ENCODE measurements at regions not wholly inside any gene's neighbourhood (a gene's known extent, or its start where the extent isn't known, plus 50 kb on each side); places are given as distances from the start of the nearest gene placed in this dataset.
"Not testable (repeated sequence)": the region's sequence is repeated elsewhere in the genome, so short reads cannot be mapped to it uniquely, and the experiment has no call there.

- CTCF ChIA-PET: interaction anchor here (0.6 kb wide), 1 partner anchor 70 kb away, joined by 3 read pairs; no protein-coding TSS in a partner anchor
- H3K27me3 Mint-ChIP-seq: no peaks in the 10 kb centered on the region
These were observed 81.1 kb upstream of the FGGY start for GRCh38 chr1:59215766-59216291.

GRCh38 chr1:59217439-59217838 lies 79.5 kb upstream of the FGGY start:
- CTCF ChIA-PET; H3K27me3 Mint-ChIP-seq; H3K9me3 ChIP-seq (ENCODE audit: low read length); H3K4me3 Mint-ChIP-seq; H3K9me3 Mint-ChIP-seq; H3K4me3 ChIP-seq (ENCODE audit: low read length); H3K36me3 Mint-ChIP-seq; DNase-seq; H3K27ac Mint-ChIP-seq; H3K27me3 ChIP-seq (ENCODE audit: insufficient read depth, low read length, poor library complexity, severe bottlenecking); H3K36me3 ChIP-seq (ENCODE audit: insufficient read depth, low read length); H3K4me1 ChIP-seq (ENCODE audit: insufficient read depth, low read length); H3K4me1 Mint-ChIP-seq; H3K27ac ChIP-seq (ENCODE audit: low read depth, low read length); POLR2A ChIA-PET: not testable (repeated sequence)

More at GRCh38 chr1:59215766-59216291, 81.1 kb upstream of the FGGY start:
- no peak overlapping the region for H3K4me3 ChIP-seq (ENCODE audit: low read length)
- H3K36me3 ChIP-seq (ENCODE audit: insufficient read depth, low read length): no peaks in the 10 kb centered on the region
- no peaks in the 10 kb centered on the region for H3K9me3 Mint-ChIP-seq
- no peaks in the 10 kb centered on the region for H3K4me1 Mint-ChIP-seq
- no peak overlapping the region for H3K27ac ChIP-seq (ENCODE audit: low read depth, low read length)
- peak overlapping the region in 1 of 8 donors; percentile 74 for H3K27ac Mint-ChIP-seq
- no peak overlapping the region for H3K4me3 Mint-ChIP-seq
- H3K27me3 ChIP-seq (ENCODE audit: insufficient read depth, low read length, poor library complexity, severe bottlenecking): no peaks in the 10 kb centered on the region
- POLR2A ChIA-PET: no interaction called here
- H3K9me3 ChIP-seq (ENCODE audit: low read length): no peaks in the 10 kb centered on the region
- H3K36me3 Mint-ChIP-seq: peaks cover 0 to 4% (median 2%) of the 10 kb centered on the region in 3 donors
- no peaks in the 10 kb centered on the region for H3K4me1 ChIP-seq (ENCODE audit: insufficient read depth, low read length)
- DNase-seq: no peak

GRCh38 chr1:59218521-59219236 lies 78.2 kb upstream of the FGGY start:
- DNase-seq: no peak
- H3K27me3 Mint-ChIP-seq: no peaks in the 10 kb centered on the region
- no peak overlapping the region for H3K4me3 Mint-ChIP-seq
- no peaks in the 10 kb centered on the region for H3K4me1 ChIP-seq (ENCODE audit: insufficient read depth, low read length)
- no peak overlapping the region for H3K27ac ChIP-seq (ENCODE audit: low read depth, low read length)
- ChIA-PET POLR2A (no interaction called here), CTCF (no interaction called here)
- no peaks in the 10 kb centered on the region for H3K4me1 Mint-ChIP-seq
- no peaks in the 10 kb centered on the region for H3K27me3 ChIP-seq (ENCODE audit: insufficient read depth, low read length, poor library complexity, severe bottlenecking)
- no peaks in the 10 kb centered on the region for H3K9me3 Mint-ChIP-seq
- no peak overlapping the region for H3K4me3 ChIP-seq (ENCODE audit: low read length)
- H3K9me3 ChIP-seq (ENCODE audit: low read length): no peaks in the 10 kb centered on the region
- no peak overlapping the region for H3K27ac Mint-ChIP-seq
- H3K36me3 ChIP-seq (ENCODE audit: insufficient read depth, low read length): no peaks in the 10 kb centered on the region
- H3K36me3 Mint-ChIP-seq: peaks cover 0 to 4% (median 0%) of the 10 kb centered on the region in 3 donors

GRCh38 chr1:59219916-59220315 lies 77.0 kb upstream of the FGGY start:
- Histone ChIP-seq H3K36me3 (ENCODE audit: insufficient read depth, low read length) (no peaks in the 10 kb centered on the region), H3K9me3 (ENCODE audit: low read length) (no peaks in the 10 kb centered on the region), H3K4me3 (ENCODE audit: low read length) (no peak overlapping the region), H3K27me3 (ENCODE audit: insufficient read depth, low read length, poor library complexity, severe bottlenecking) (no peaks in the 10 kb centered on the region), H3K27ac (ENCODE audit: low read depth, low read length) (no peak overlapping the region), H3K4me1 (ENCODE audit: insufficient read depth, low read length) (no peaks in the 10 kb centered on the region)
- peak overlapping the region in 1 of 8 donors; percentile 30 for H3K27ac Mint-ChIP-seq
- H3K4me3 Mint-ChIP-seq: no peak overlapping the region
- H3K27me3 Mint-ChIP-seq: no peaks in the 10 kb centered on the region
- no peak for DNase-seq
- peaks cover 0 to 4% (median 0%) of the 10 kb centered on the region in 3 donors for H3K36me3 Mint-ChIP-seq
- ChIA-PET POLR2A (no interaction called here), CTCF (no interaction called here)
- H3K4me1 Mint-ChIP-seq: no peaks in the 10 kb centered on the region
- H3K9me3 Mint-ChIP-seq: no peaks in the 10 kb centered on the region

GRCh38 chr1:59220356-59220755 lies 76.5 kb upstream of the FGGY start:
- no peak for DNase-seq
- Mint-ChIP-seq H3K27me3 (no peaks in the 10 kb centered on the region), H3K27ac (peak overlapping the region in 1 of 8 donors; percentile 30), H3K36me3 (peaks cover 0 to 4% (median 0%) of the 10 kb centered on the region in 3 donors), H3K9me3 (no peaks in the 10 kb centered on the region), H3K4me3 (no peak overlapping the region), H3K4me1 (no peaks in the 10 kb centered on the region)
- Histone ChIP-seq H3K4me1 (ENCODE audit: insufficient read depth, low read length) (no peaks in the 10 kb centered on the region), H3K4me3 (ENCODE audit: low read length) (no peak overlapping the region), H3K27ac (ENCODE audit: low read depth, low read length) (no peak overlapping the region), H3K9me3 (ENCODE audit: low read length) (no peaks in the 10 kb centered on the region), H3K36me3 (ENCODE audit: insufficient read depth, low read length) (no peaks in the 10 kb centered on the region), H3K27me3 (ENCODE audit: insufficient read depth, low read length, poor library complexity, severe bottlenecking) (no peaks in the 10 kb centered on the region)
- ChIA-PET POLR2A (no interaction called here), CTCF (no interaction called here)

GRCh38 chr1:59223198-59223597 lies 73.7 kb upstream of the FGGY start:
- no peaks in the 10 kb centered on the region for H3K36me3 ChIP-seq (ENCODE audit: insufficient read depth, low read length)
- Mint-ChIP-seq H3K36me3 (no peaks in the 10 kb centered on the region), H3K27ac (no peak overlapping the region), H3K9me3 (no peaks in the 10 kb centered on the region), H3K4me3 (no peak overlapping the region), H3K4me1 (no peaks in the 10 kb centered on the region), H3K27me3 (no peaks in the 10 kb centered on the region)
- POLR2A ChIA-PET: no interaction called here
- no peaks in the 10 kb centered on the region for H3K27me3 ChIP-seq (ENCODE audit: insufficient read depth, low read length, poor library complexity, severe bottlenecking)
- CTCF ChIA-PET: no interaction called here
- no peak overlapping the region for H3K4me3 ChIP-seq (ENCODE audit: low read length)
- H3K4me1 ChIP-seq (ENCODE audit: insufficient read depth, low read length): no peaks in the 10 kb centered on the region
- H3K27ac ChIP-seq (ENCODE audit: low read depth, low read length): no peak overlapping the region
- no peak for DNase-seq
- no peaks in the 10 kb centered on the region for H3K9me3 ChIP-seq (ENCODE audit: low read length)

GRCh38 chr1:59223989-59224634 lies 72.8 kb upstream of the FGGY start:
- H3K9me3 ChIP-seq (ENCODE audit: low read length): no peaks in the 10 kb centered on the region
- CTCF ChIA-PET: no interaction called here
- Mint-ChIP-seq H3K4me3 (no peak overlapping the region), H3K9me3 (no peaks in the 10 kb centered on the region), H3K27me3 (no peaks in the 10 kb centered on the region), H3K27ac (no peak overlapping the region), H3K36me3 (no peaks in the 10 kb centered on the region), H3K4me1 (no peaks in the 10 kb centered on the region)
- no peak for DNase-seq
- POLR2A ChIA-PET: no interaction called here
- H3K27ac ChIP-seq (ENCODE audit: low read depth, low read length): no peak overlapping the region
- H3K36me3 ChIP-seq (ENCODE audit: insufficient read depth, low read length): no peaks in the 10 kb centered on the region
- H3K4me1 ChIP-seq (ENCODE audit: insufficient read depth, low read length): no peaks in the 10 kb centered on the region
- no peaks in the 10 kb centered on the region for H3K27me3 ChIP-seq (ENCODE audit: insufficient read depth, low read length, poor library complexity, severe bottlenecking)
- H3K4me3 ChIP-seq (ENCODE audit: low read length): no peak overlapping the region

- CTCF ChIA-PET: no interaction called here
- Mint-ChIP-seq H3K27ac (no peak overlapping the region), H3K27me3 (no peaks in the 10 kb centered on the region)
These were observed 71.1 kb upstream of the FGGY start for GRCh38 chr1:59225594-59226316.

More at GRCh38 chr1:59225594-59226316, 71.1 kb upstream of the FGGY start:
- H3K27ac ChIP-seq (ENCODE audit: low read depth, low read length): no peak overlapping the region
- DNase-seq: no peak
- no peaks in the 10 kb centered on the region for H3K27me3 ChIP-seq (ENCODE audit: insufficient read depth, low read length, poor library complexity, severe bottlenecking)
- Mint-ChIP-seq H3K9me3 (no peaks in the 10 kb centered on the region), H3K4me3 (no peak overlapping the region), H3K4me1 (no peaks in the 10 kb centered on the region), H3K36me3 (no peaks in the 10 kb centered on the region)
- H3K4me3 ChIP-seq (ENCODE audit: low read length): no peak overlapping the region
- H3K36me3 ChIP-seq (ENCODE audit: insufficient read depth, low read length): no peaks in the 10 kb centered on the region
- H3K9me3 ChIP-seq (ENCODE audit: low read length): no peaks in the 10 kb centered on the region
- POLR2A ChIA-PET: no interaction called here
- H3K4me1 ChIP-seq (ENCODE audit: insufficient read depth, low read length): no peaks in the 10 kb centered on the region
